Endothelial cell of umbilical vein (primary cell): ENCODE measurements at regions not wholly inside any gene's neighbourhood (a gene's known extent, or its start where the extent isn't known, plus 50 kb on each side); places are given as distances from the start of the nearest gene placed in this dataset.

ENCODE experiments used
- BruUV-seq: library from RNA; stranded (reverse); fragments of 400-500 nt; replicated peaks from 2 replicates; lab custom pipeline; 2021; lab: Mats Ljungman, UMichigan
- CTCF ChIA-PET: fragments of 300-600, 350-600 bp; sonication (Branson Sonifier 250); formaldehyde crosslinking; loops from one replicate; lab custom pipeline; 2021; ENCODE audit warnings: antibody characterized with exemption, inconsistent platforms; lab: Charles Lee
- POLR2A ChIA-PET: fragments of 300-600, 350-600 bp; sonication (Branson Sonifier 250); formaldehyde crosslinking; loops from one replicate; lab custom pipeline; 2021; ENCODE audit warnings: antibody characterized with exemption, inconsistent platforms; lab: Charles Lee
- DNase-seq: peaks from one replicate; pipeline ENCODE4 v3.0.0-alpha.2; 2011; ENCODE audit warnings: low read depth, low spot score
- FAIRE-seq: peaks from 2 replicates; lab custom pipeline; 2011; peaks lifted over from hg19 to GRCh38; lab: Jason Lieb, UNC
- H2AFZ ChIP-seq: 2 replicates; pipeline ENCODE4 v1.6.0; 2012; ENCODE audit warnings: low read depth, low read length, control low read depth, inconsistent platforms
- H3K27ac ChIP-seq: 2 replicates; pipeline ENCODE4 v1.5.1; 2011; ENCODE audit warnings: low read depth, mild to moderate bottlenecking, control low read depth, low read length, moderate library complexity; ENCODE audit not compliant: insufficient read depth
- H3K27me3 ChIP-seq, 2 experiments: 2 replicates each; pipeline versions ENCODE4 v1.6.0 to v1.6.1; 2011; ENCODE audit warnings: low read length in 2 of 2, mixed read lengths in 1 of 2; ENCODE audit not compliant: control insufficient read depth in 2 of 2, insufficient read depth in 2 of 2
- H3K36me3 ChIP-seq, 2 experiments: 2 replicates in 1 of 2; 3 replicates in 1 of 2; pipeline ENCODE4 v1.5.1; 2011; ENCODE audit warnings: low read length in 2 of 2, mild to moderate bottlenecking in 1 of 2, moderate library complexity in 1 of 2; ENCODE audit not compliant: control insufficient read depth in 2 of 2, insufficient read depth in 2 of 2; ENCODE audit errors: extremely low read depth in 1 of 2
- H3K4me1 ChIP-seq: 3 replicates; pipeline ENCODE4 v1.5.1; 2011; ENCODE audit warnings: mild to moderate bottlenecking, low read length; ENCODE audit not compliant: control insufficient read depth, insufficient read depth; ENCODE audit errors: extremely low read depth
- H3K4me2 ChIP-seq: 2 replicates; pipeline ENCODE4 v1.6.1; 2011; ENCODE audit warnings: low read length, control low read depth, mixed read lengths; ENCODE audit not compliant: insufficient read depth
- H3K4me3 ChIP-seq, 3 experiments: fragments of 200-600 bp in 1 of 3; sonication (generic), shearing (Covaris generic) in 1 of 3; replicated peaks in 1 of 3; 2 replicates each; pipeline ENCODE4 v1.5.1; 2011 to 2016; ENCODE audit warnings: control low read depth in 3 of 3, low read length in 3 of 3, mild to moderate bottlenecking in 2 of 3, inconsistent platforms in 1 of 3, low read depth in 1 of 3, moderate library complexity in 1 of 3; ENCODE audit not compliant: insufficient read depth in 1 of 3
- H3K79me2 ChIP-seq: 2 replicates; pipeline ENCODE4 v1.6.0; 2012; ENCODE audit warnings: low read length, inconsistent platforms; ENCODE audit not compliant: control insufficient read depth, insufficient read depth
- H3K9ac ChIP-seq: replicated peaks from 2 replicates; pipeline ENCODE3; 2011; ENCODE audit warnings: low read length, control low read depth; ENCODE audit not compliant: insufficient read depth; ENCODE audit errors: extremely low read depth
- H3K9me1 ChIP-seq: replicated peaks from 3 replicates; pipeline ENCODE4 v1.6.0; 2011; ENCODE audit warnings: mild to moderate bottlenecking, low read length; ENCODE audit not compliant: control insufficient read depth, insufficient read depth; ENCODE audit errors: extremely low read depth
- H3K9me3 ChIP-seq: replicated peaks from 2 replicates; pipeline ENCODE4 v1.5.1; 2012; ENCODE audit warnings: low read length, inconsistent platforms; ENCODE audit not compliant: control insufficient read depth, insufficient read depth
- H4K20me1 ChIP-seq: replicated peaks from 2 replicates; pipeline ENCODE3; 2011; ENCODE audit warnings: mild to moderate bottlenecking, low read length; ENCODE audit not compliant: control insufficient read depth, insufficient read depth; ENCODE audit errors: extremely low read depth
- EZH2 ChIP-seq: IDR thresholded peaks from 2 replicates; pipeline ENCODE4 v1.6.1; 2012; ENCODE audit warnings: borderline replicate concordance, low read depth, mild to moderate bottlenecking, moderate library complexity, low read length, inconsistent platforms; ENCODE audit not compliant: severe bottlenecking
- FOS ChIP-seq: IDR thresholded peaks from 2 replicates; pipeline ENCODE4 v1.6.1; 2011; ENCODE audit warnings: mild to moderate bottlenecking, low read length, moderate library complexity, borderline replicate concordance; ENCODE audit not compliant: insufficient read depth
- GATA2 ChIP-seq: IDR thresholded peaks from 2 replicates; pipeline ENCODE4 v1.7.0; 2011; ENCODE audit warnings: low read depth, mild to moderate bottlenecking, moderate library complexity, mixed read lengths, low read length; ENCODE audit not compliant: insufficient read length, insufficient read depth
- JUN ChIP-seq: IDR thresholded peaks from 2 replicates; pipeline ENCODE4 v1.6.1; 2011; ENCODE audit warnings: borderline replicate concordance, low read depth; ENCODE audit not compliant: insufficient read length, insufficient read depth
- MAX ChIP-seq: IDR thresholded peaks from 2 replicates; pipeline ENCODE4 v1.6.1; 2011; ENCODE audit not compliant: insufficient read depth, insufficient read length
- MYC ChIP-seq: IDR thresholded peaks from one replicate; pipeline ENCODE4 v1.6.1; 2011; ENCODE audit warnings: mild to moderate bottlenecking, low read depth, low read length
- POLR2A ChIP-seq: IDR thresholded peaks from 2 replicates; pipeline ENCODE4 v1.6.1; 2012; ENCODE audit warnings: low read depth, mild to moderate bottlenecking, control low read depth, low read length
- POLR2AphosphoS5 ChIP-seq: IDR thresholded peaks from 2 replicates; pipeline ENCODE4 v1.6.1; 2012; ENCODE audit warnings: low read depth, mild to moderate bottlenecking, control low read depth, low read length, moderate library complexity; ENCODE audit not compliant: insufficient read depth
- dilution Hi-C: fragments of 300-500 bp; cut with MboI; formaldehyde crosslinking; loops from one replicate; pipeline ENCODE4 v1.15.0; 2019; ENCODE audit warnings: low sequenced_read_pairs; ENCODE audit not compliant: extremely low pct_ligation_motif_present
- intact Hi-C: fragments of 100-400 bp; cut with micrococcal nuclease; formaldehyde crosslinking; loops from one replicate; pipeline ENCODE4 v1.10.0; 2022
- TF ChIP-seq, protein P1 (sequence below), 2 donors: IDR thresholded peaks; 1 replicate in 1 of 2; 2 replicates in 1 of 2; pipeline ENCODE4 v1.5.1; 2011; ENCODE audit warnings: low read length in 2 of 2, mild to moderate bottlenecking in 2 of 2, moderate library complexity in 2 of 2, control low read depth in 1 of 2, inconsistent platforms in 1 of 2, low read depth in 1 of 2; ENCODE audit not compliant: insufficient read depth in 1 of 2; ENCODE audit errors: extremely low read depth in 1 of 2

DNA sequence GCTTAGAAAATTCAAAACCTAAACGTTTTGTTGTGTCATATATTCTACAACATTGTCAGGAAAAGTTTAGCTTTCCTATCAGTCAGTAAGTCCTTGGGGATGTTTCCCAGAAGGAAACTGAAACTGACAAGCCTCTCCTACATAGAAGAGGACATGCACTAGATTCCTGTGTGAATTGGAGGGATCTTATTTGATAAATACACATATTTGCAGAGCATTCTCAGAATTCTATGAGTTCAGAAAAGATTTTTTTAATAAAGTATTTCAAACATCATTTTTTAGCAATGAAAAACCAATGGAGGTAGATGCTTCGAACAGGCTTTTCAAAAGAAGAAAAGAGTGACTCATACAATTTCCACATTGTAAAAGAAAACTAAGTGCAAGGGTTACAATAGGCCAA, 1706.7 kb downstream of the SUCLG1 start:
- H3K27ac ChIP-seq: no peak overlapping the region
- H3K4me3 ChIP-seq: no peak overlapping the region
- H3K79me2 ChIP-seq: no peaks in the 10 kb centered on the region
- no peaks in the 10 kb centered on the region for H3K27me3 ChIP-seq
- no peak overlapping the region for H3K4me2 ChIP-seq
- H3K36me3 ChIP-seq: no peaks in the 10 kb centered on the region
- ChIA-PET POLR2A (no interaction called here), CTCF (no interaction called here)
- TF ChIP-seq, protein P1, sequence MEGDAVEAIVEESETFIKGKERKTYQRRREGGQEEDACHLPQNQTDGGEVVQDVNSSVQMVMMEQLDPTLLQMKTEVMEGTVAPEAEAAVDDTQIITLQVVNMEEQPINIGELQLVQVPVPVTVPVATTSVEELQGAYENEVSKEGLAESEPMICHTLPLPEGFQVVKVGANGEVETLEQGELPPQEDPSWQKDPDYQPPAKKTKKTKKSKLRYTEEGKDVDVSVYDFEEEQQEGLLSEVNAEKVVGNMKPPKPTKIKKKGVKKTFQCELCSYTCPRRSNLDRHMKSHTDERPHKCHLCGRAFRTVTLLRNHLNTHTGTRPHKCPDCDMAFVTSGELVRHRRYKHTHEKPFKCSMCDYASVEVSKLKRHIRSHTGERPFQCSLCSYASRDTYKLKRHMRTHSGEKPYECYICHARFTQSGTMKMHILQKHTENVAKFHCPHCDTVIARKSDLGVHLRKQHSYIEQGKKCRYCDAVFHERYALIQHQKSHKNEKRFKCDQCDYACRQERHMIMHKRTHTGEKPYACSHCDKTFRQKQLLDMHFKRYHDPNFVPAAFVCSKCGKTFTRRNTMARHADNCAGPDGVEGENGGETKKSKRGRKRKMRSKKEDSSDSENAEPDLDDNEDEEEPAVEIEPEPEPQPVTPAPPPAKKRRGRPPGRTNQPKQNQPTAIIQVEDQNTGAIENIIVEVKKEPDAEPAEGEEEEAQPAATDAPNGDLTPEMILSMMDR (IDR thresholded peaks at IDR 0.05; ENCODE audit: extremely low read depth in 1 of 2, insufficient read depth in 1 of 2, low read depth in 1 of 2, low read length in 2 of 2): no peak
- no peak for TF ChIP-seq MAX
- no peak for TF ChIP-seq GATA2
- TF ChIP-seq MYC: no peak
- TF ChIP-seq POLR2A: no peak
- no peak for TF ChIP-seq FOS
- no peak for TF ChIP-seq EZH2
- no peak for TF ChIP-seq JUN
- TF ChIP-seq POLR2AphosphoS5: no peak
- no peak overlapping the region for H2AFZ ChIP-seq
- intact Hi-C loops (no loop called here), dilution Hi-C loops (no loop called here)
- no peaks in the 10 kb centered on the region for H3K9me1 ChIP-seq
- H3K9ac ChIP-seq: no peak overlapping the region
- BruUV-seq: no TSS peak
- peaks cover 2% of the 10 kb centered on the region for H3K9me3 ChIP-seq
- DNase-seq (no peak), FAIRE-seq (no peak)
- no peaks in the 10 kb centered on the region for H4K20me1 ChIP-seq
- H3K4me1 ChIP-seq: no peaks in the 10 kb centered on the region
